BLaER1 (cell line): ENCODE measurements at regions not wholly inside any gene's neighbourhood (a gene's known extent, or its start where the extent isn't known, plus 50 kb on each side); places are given as distances from the start of the nearest gene placed in this dataset.
A peak's percentile ranks its signal among the peaks of the same experiment; 100 is the strongest.

Experiments used
- H3K27ac ChIP-seq: shearing (Covaris generic); formaldehyde crosslinking; 2 replicates; pipeline ENCODE4 v1.8.1; 2022
- H3K27me3 ChIP-seq: shearing (Covaris generic); formaldehyde crosslinking; 2 replicates; pipeline ENCODE4 v1.8.1; 2022
- H3K36me3 ChIP-seq: shearing (Covaris generic); formaldehyde crosslinking; 2 replicates; pipeline ENCODE4 v1.8.1; 2022
- H3K4me1 ChIP-seq: shearing (Covaris generic); formaldehyde crosslinking; 2 replicates; pipeline ENCODE4 v1.8.1; 2022
- H3K4me2 ChIP-seq: shearing (Covaris generic); formaldehyde crosslinking; 2 replicates; pipeline ENCODE4 v1.8.1; 2022
- H3K4me3 ChIP-seq: shearing (Covaris generic); formaldehyde crosslinking; 2 replicates; pipeline ENCODE4 v1.8.1; 2022
- H3K9ac ChIP-seq: shearing (Covaris generic); formaldehyde crosslinking; 2 replicates; pipeline ENCODE4 v1.8.1; 2022
- H3K9me3 ChIP-seq: shearing (Covaris generic); formaldehyde crosslinking; 2 replicates; pipeline ENCODE4 v1.8.1; 2022
- H4K20me1 ChIP-seq: shearing (Covaris generic); formaldehyde crosslinking; 2 replicates; pipeline ENCODE4 v1.8.1; 2022
- Cebpa-rat ChIP-seq: shearing (Covaris generic); IDR thresholded peaks from 2 replicates; pipeline ENCODE4 v1.8.1; 2022

GRCh38 chr1:198925567-198925966 is 286.7 kb downstream of the PTPRC start:
- peaks cover 9% of the 10 kb centered on the region for H3K9me3 ChIP-seq
- H3K27me3 ChIP-seq: no peaks in the 10 kb centered on the region
- 0 out of 2 replicates have a peak overlapping the region, but pooled peaks have one; percentile 21 for H3K4me2 ChIP-seq
- H3K27ac ChIP-seq: no peak overlapping the region
- no peak overlapping the region for H3K4me3 ChIP-seq
- no peak overlapping the region for H3K9ac ChIP-seq
- peaks cover 63% of the 10 kb centered on the region for H4K20me1 ChIP-seq
- peaks cover 44% of the 10 kb centered on the region for H3K36me3 ChIP-seq
- peaks cover 35% of the 10 kb centered on the region for H3K4me1 ChIP-seq
- TF ChIP-seq Cebpa-rat: no peak

DNA sequence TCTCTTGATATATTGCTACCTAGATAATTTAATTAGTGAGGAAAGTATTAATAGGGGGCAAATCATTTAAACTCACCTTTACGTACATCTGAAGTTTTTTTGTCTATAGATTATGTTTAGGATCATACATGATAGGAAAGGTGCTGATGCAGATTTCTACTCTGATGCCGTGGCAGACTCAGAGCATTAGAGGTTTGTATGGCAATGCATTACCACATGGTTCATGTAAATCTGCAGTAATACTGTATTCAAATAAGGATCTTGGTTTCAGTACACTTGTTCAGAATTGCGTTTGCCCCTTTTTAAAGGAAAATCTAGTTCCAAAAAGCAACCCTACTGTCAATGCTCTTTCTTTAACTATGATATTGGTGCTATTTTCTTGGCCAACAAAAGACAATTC is 288.3 kb downstream of the PTPRC start:
- Histone ChIP-seq H3K4me1 (peaks cover 32% of the 10 kb centered on the region), H3K4me3 (no peak overlapping the region), H3K9me3 (peaks cover 5% of the 10 kb centered on the region; the same call in 1 of the 2 replicates), H4K20me1 (peaks cover 47% of the 10 kb centered on the region), H3K27me3 (no peaks in the 10 kb centered on the region), H3K27ac (no peak overlapping the region), H3K9ac (no peak overlapping the region), H3K36me3 (peaks cover 32% of the 10 kb centered on the region), H3K4me2 (peak overlapping the region; percentile 33)
- no peak for TF ChIP-seq Cebpa-rat

GRCh38 chr1:198929111-198929604 is 290.3 kb downstream of the PTPRC start:
- peaks cover 37% of the 10 kb centered on the region for H4K20me1 ChIP-seq
- H3K4me1 ChIP-seq: peaks cover 24% of the 10 kb centered on the region
- H3K4me2 ChIP-seq: peak overlapping the region; percentile 98
- H3K36me3 ChIP-seq: peaks cover 23% of the 10 kb centered on the region
- peak overlapping the region; percentile 77 for H3K9ac ChIP-seq
- peak overlapping the region; percentile 95 for H3K27ac ChIP-seq
- TF ChIP-seq Cebpa-rat: no peak
- H3K27me3 ChIP-seq: no peaks in the 10 kb centered on the region
- peaks cover 5% of the 10 kb centered on the region; the same call in 1 of the 2 replicates for H3K9me3 ChIP-seq
- H3K4me3 ChIP-seq: peak overlapping the region; percentile 66

GRCh38 chr1:198929961-198930599 is 291.2 kb downstream of the PTPRC start:
- Histone ChIP-seq H3K36me3 (peaks cover 19% of the 10 kb centered on the region), H3K9me3 (peaks cover 5% of the 10 kb centered on the region; the same call in 1 of the 2 replicates), H3K4me1 (peaks cover 24% of the 10 kb centered on the region), H3K9ac (peak overlapping the region; percentile 81), H3K27ac (peak overlapping the region; percentile 95), H3K27me3 (no peaks in the 10 kb centered on the region), H3K4me2 (peak overlapping the region; percentile 98), H3K4me3 (peak overlapping the region; percentile 66), H4K20me1 (peaks cover 33% of the 10 kb centered on the region)
- no peak for TF ChIP-seq Cebpa-rat

GRCh38 chr1:198932351-198932991 is 293.6 kb downstream of the PTPRC start:
- Histone ChIP-seq H3K9ac (peak overlapping the region; percentile 94), H3K27me3 (no peaks in the 10 kb centered on the region), H3K9me3 (no peaks in the 10 kb centered on the region), H3K4me3 (peak overlapping the region; percentile 84), H4K20me1 (peaks cover 13% of the 10 kb centered on the region), H3K36me3 (no peaks in the 10 kb centered on the region), H3K27ac (peak overlapping the region; percentile 95), H3K4me1 (peaks cover 20% of the 10 kb centered on the region), H3K4me2 (peak overlapping the region; percentile 98)
- no peak for TF ChIP-seq Cebpa-rat

DNA sequence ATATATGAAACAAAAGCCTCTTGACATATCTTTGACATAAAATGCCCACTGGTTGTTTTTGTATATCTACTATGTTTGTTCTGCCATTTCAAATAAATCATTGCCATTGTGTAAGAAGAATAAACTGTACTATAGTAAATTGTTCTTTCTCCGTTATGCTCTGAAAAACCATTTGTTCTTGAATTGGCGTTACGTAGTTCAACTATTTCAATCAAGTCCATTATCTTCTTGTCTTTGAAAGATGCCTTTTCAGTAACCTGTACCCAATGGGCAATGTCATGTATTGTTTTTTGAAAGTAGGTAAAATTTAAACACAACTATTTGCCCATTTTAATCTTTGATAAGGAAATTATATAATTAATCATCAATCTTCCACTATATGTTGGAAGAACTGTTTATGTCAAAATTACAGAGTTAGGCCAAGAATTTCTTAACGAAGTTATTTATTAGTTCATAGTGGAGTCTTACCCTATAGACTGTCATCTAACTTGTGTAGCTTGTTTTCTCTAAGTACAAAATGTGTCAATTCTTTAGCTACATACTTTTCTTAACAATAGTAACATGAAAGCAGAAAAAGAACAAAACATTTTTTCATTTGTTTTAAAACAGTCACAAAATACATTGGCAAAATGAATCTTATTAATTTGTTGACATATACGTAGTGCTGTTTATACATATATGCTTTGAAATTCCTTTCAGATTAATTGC is 294.8 kb downstream of the PTPRC start:
- peak overlapping the region; percentile 95 for H3K27ac ChIP-seq
- peak overlapping the region; percentile 98 for H3K4me2 ChIP-seq
- H3K36me3 ChIP-seq: no peaks in the 10 kb centered on the region
- peak overlapping the region; percentile 95 for H3K9ac ChIP-seq
- peaks cover 13% of the 10 kb centered on the region for H4K20me1 ChIP-seq
- peak overlapping the region; percentile 84 for H3K4me3 ChIP-seq
- H3K4me1 ChIP-seq: peaks cover 31% of the 10 kb centered on the region
- no peak for TF ChIP-seq Cebpa-rat
- no peaks in the 10 kb centered on the region for H3K27me3 ChIP-seq
- H3K9me3 ChIP-seq: no peaks in the 10 kb centered on the region

GRCh38 chr1:198934426-198934825 is 295.6 kb downstream of the PTPRC start:
- peaks cover 31% of the 10 kb centered on the region for H3K4me1 ChIP-seq
- H4K20me1 ChIP-seq: peaks cover 6% of the 10 kb centered on the region; the same call in 1 of the 2 replicates
- no peak for TF ChIP-seq Cebpa-rat
- H3K36me3 ChIP-seq: no peaks in the 10 kb centered on the region
- peak overlapping the region; percentile 84 for H3K4me3 ChIP-seq
- peak overlapping the region; percentile 95 for H3K9ac ChIP-seq
- H3K27me3 ChIP-seq: no peaks in the 10 kb centered on the region
- H3K4me2 ChIP-seq: peak overlapping the region; percentile 98
- no peaks in the 10 kb centered on the region for H3K9me3 ChIP-seq
- H3K27ac ChIP-seq: peak overlapping the region; percentile 95

- H3K9ac ChIP-seq: peak overlapping the region; percentile 95
- H3K27ac ChIP-seq: peak overlapping the region; percentile 95
Observed at GRCh38 chr1:198934901-198935305, 296.1 kb downstream of the PTPRC start.

GRCh38 chr1:198935306-198935921 is 296.6 kb downstream of the PTPRC start:
- H3K4me2 ChIP-seq: peak overlapping the region; percentile 98
- peak overlapping the region; percentile 95 for H3K27ac ChIP-seq
- H3K9ac ChIP-seq: peak overlapping the region; percentile 95

More at GRCh38 chr1:198934901-198935305, 296.1 kb downstream of the PTPRC start:
- Histone ChIP-seq H3K4me3 (peak overlapping the region; percentile 84), H3K27me3 (no peaks in the 10 kb centered on the region), H4K20me1 (peaks cover 1% of the 10 kb centered on the region; the same call in 1 of the 2 replicates), H3K4me1 (peaks cover 28% of the 10 kb centered on the region), H3K36me3 (no peaks in the 10 kb centered on the region), H3K4me2 (peak overlapping the region; percentile 98), H3K9me3 (no peaks in the 10 kb centered on the region)
- no peak for TF ChIP-seq Cebpa-rat

More at GRCh38 chr1:198935306-198935921, 296.6 kb downstream of the PTPRC start:
- Histone ChIP-seq H4K20me1 (no peaks in the 10 kb centered on the region), H3K4me1 (peaks cover 25% of the 10 kb centered on the region), H3K4me3 (peak overlapping the region; percentile 84), H3K36me3 (no peaks in the 10 kb centered on the region), H3K9me3 (peaks cover 4% of the 10 kb centered on the region), H3K27me3 (no peaks in the 10 kb centered on the region)
- no peak for TF ChIP-seq Cebpa-rat
